PC-9 (cell line): ENCODE measurements at regions not wholly inside any gene's neighbourhood (a gene's known extent, or its start where the extent isn't known, plus 50 kb on each side); places are given as distances from the start of the nearest gene placed in this dataset.

ENCODE experiments used
- EZH2 ChIP-seq: fragments of 200-600 bp; sonication (generic); IDR thresholded peaks from 2 replicates; pipeline ENCODE4 v1.8.0; 2017; ENCODE audit warnings: antibody characterized with exemption, low read depth
- TF ChIP-seq, protein P1 (sequence below): fragments of 200-600 bp; sonication (generic); conservative IDR thresholded peaks from 2 replicates; pipeline ENCODE4 v1.6.1; 2017; ENCODE audit warnings: mixed run types, antibody characterized with exemption, mild to moderate bottlenecking, moderate library complexity

DNA sequence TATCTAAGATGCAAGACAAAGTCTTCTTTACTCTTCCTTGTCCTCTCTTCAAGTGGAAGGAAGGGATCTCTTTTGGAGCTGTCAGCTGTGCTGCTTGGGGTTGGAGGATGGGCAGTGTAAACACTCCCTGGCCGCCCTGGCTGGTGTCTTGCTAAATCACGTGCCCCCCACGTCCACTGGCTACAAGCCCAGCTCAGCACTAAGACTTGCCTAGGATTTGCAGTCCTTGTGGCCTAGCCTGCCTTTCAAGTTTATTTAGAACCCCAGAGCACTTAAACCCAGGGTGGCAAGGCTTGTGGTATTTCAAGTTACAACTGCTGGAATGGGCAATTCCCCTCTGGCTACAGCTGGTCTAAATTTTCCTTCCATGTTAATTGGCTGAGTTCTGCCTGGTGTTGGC is 272.4 kb upstream of the MYO3A start:
- no peak for TF ChIP-seq EZH2
- TF ChIP-seq, protein P1, sequence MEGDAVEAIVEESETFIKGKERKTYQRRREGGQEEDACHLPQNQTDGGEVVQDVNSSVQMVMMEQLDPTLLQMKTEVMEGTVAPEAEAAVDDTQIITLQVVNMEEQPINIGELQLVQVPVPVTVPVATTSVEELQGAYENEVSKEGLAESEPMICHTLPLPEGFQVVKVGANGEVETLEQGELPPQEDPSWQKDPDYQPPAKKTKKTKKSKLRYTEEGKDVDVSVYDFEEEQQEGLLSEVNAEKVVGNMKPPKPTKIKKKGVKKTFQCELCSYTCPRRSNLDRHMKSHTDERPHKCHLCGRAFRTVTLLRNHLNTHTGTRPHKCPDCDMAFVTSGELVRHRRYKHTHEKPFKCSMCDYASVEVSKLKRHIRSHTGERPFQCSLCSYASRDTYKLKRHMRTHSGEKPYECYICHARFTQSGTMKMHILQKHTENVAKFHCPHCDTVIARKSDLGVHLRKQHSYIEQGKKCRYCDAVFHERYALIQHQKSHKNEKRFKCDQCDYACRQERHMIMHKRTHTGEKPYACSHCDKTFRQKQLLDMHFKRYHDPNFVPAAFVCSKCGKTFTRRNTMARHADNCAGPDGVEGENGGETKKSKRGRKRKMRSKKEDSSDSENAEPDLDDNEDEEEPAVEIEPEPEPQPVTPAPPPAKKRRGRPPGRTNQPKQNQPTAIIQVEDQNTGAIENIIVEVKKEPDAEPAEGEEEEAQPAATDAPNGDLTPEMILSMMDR = no peak
